ENCODE measurements at regions not wholly inside any gene's neighbourhood (a gene's known extent, or its start where the extent isn't known, plus 50 kb on each side); places are given as distances from the start of the nearest gene placed in this dataset.
"Not testable (repeated sequence)": the region's sequence is repeated elsewhere in the genome, so short reads cannot be mapped to it uniquely, and the experiment has no call there.

DNA sequence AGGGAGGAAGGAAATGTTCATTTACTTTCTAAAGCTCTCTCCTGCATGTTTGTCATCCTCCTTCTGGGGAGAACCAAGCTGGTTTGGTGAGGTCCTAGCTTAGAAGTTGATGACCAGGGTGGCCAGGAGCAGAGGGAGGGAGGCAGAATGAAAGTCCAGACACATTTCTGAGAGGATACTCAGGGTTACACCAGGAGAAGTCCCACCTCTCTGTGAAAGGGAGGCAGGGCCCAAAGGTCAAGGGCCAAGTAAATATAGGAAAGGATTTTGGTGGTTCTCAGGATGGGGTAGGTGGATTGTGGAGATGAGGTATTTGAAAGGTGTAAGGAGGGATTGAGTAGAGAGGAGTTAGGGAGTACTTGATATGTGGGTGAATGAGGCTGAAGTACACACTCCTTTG is 58.0 kb upstream of the FBXO11 start:
- Histone ChIP-seq H3K27me3 (ENCODE audit: insufficient read depth, poor library complexity, severe bottlenecking) (peaks cover 7% of the 10 kb centered on the region), H3K27ac (replicated peaks) (no peak overlapping the region), H3K4me3 (replicated peaks; ENCODE audit: insufficient read depth, low read length) (no peak overlapping the region)
- no peak for TF ChIP-seq SPI1 (IDR thresholded peaks at IDR 0.05; ENCODE audit: borderline replicate concordance, low read depth)
- TF ChIP-seq, protein P1, sequence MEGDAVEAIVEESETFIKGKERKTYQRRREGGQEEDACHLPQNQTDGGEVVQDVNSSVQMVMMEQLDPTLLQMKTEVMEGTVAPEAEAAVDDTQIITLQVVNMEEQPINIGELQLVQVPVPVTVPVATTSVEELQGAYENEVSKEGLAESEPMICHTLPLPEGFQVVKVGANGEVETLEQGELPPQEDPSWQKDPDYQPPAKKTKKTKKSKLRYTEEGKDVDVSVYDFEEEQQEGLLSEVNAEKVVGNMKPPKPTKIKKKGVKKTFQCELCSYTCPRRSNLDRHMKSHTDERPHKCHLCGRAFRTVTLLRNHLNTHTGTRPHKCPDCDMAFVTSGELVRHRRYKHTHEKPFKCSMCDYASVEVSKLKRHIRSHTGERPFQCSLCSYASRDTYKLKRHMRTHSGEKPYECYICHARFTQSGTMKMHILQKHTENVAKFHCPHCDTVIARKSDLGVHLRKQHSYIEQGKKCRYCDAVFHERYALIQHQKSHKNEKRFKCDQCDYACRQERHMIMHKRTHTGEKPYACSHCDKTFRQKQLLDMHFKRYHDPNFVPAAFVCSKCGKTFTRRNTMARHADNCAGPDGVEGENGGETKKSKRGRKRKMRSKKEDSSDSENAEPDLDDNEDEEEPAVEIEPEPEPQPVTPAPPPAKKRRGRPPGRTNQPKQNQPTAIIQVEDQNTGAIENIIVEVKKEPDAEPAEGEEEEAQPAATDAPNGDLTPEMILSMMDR (IDR thresholded peaks at IDR 0.05; ENCODE audit: insufficient read depth, low read length), result no peak
- no peak for TF ChIP-seq GABPA (IDR thresholded peaks at IDR 0.05; ENCODE audit: low read depth)
- no peak for TF ChIP-seq POLR2AphosphoS5 (IDR thresholded peaks at IDR 0.05; ENCODE audit: low read depth)
- TF ChIP-seq, protein P2, sequence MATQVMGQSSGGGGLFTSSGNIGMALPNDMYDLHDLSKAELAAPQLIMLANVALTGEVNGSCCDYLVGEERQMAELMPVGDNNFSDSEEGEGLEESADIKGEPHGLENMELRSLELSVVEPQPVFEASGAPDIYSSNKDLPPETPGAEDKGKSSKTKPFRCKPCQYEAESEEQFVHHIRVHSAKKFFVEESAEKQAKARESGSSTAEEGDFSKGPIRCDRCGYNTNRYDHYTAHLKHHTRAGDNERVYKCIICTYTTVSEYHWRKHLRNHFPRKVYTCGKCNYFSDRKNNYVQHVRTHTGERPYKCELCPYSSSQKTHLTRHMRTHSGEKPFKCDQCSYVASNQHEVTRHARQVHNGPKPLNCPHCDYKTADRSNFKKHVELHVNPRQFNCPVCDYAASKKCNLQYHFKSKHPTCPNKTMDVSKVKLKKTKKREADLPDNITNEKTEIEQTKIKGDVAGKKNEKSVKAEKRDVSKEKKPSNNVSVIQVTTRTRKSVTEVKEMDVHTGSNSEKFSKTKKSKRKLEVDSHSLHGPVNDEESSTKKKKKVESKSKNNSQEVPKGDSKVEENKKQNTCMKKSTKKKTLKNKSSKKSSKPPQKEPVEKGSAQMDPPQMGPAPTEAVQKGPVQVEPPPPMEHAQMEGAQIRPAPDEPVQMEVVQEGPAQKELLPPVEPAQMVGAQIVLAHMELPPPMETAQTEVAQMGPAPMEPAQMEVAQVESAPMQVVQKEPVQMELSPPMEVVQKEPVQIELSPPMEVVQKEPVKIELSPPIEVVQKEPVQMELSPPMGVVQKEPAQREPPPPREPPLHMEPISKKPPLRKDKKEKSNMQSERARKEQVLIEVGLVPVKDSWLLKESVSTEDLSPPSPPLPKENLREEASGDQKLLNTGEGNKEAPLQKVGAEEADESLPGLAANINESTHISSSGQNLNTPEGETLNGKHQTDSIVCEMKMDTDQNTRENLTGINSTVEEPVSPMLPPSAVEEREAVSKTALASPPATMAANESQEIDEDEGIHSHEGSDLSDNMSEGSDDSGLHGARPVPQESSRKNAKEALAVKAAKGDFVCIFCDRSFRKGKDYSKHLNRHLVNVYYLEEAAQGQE (IDR thresholded peaks at IDR 0.05; ENCODE audit: insufficient replicate concordance, low read depth), result no peak
- DNase-seq (ENCODE audit: low read depth in 1 of 2, low spot score in 1 of 2), result no peak

DNA sequence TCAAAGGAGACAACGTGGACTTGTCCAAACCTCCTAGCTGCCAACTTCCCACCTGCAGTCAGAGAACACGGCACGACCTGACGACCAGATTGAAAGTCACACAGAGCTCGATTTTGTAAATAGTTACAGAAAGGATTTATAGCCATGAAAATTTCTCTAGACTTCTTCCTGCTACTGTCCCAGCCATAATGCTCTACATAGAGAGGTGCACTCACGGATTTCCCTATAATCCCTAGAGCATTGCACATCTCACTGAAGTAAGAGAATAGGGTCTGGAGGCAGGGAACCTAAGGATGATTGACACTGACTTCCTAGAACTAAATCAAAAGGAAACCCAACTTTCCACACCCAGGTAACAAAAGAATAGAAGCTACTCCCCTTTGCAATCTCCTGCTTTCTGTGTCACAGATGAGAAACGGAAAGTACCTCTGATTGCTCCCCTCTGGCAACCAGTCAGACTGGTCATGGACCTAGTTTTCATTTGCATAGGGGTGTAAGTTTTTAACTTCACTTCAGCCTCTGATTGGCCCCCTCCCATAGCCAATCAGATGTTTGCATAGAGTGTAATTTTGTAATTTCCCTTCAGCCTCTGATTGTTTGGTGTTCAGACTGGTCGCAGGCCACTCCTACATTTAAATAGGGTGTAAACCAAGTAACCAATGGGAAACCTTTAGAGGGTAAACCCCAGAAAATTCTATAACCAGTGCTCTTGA is 58.6 kb upstream of the FBXO11 start:
- Histone ChIP-seq H3K27ac (replicated peaks) (no peak overlapping the region), H3K27me3 (ENCODE audit: insufficient read depth, poor library complexity, severe bottlenecking) (peaks cover 7% of the 10 kb centered on the region), H3K4me3 (replicated peaks; ENCODE audit: insufficient read depth, low read length) (no peak overlapping the region)
- DNase-seq (ENCODE audit: low read depth in 1 of 2, low spot score in 1 of 2), result no peak
- TF ChIP-seq, protein P2 (IDR thresholded peaks at IDR 0.05; ENCODE audit: insufficient replicate concordance, low read depth), result no peak
- no peak for TF ChIP-seq POLR2AphosphoS5 (IDR thresholded peaks at IDR 0.05; ENCODE audit: low read depth)
- TF ChIP-seq, protein P1 (IDR thresholded peaks at IDR 0.05; ENCODE audit: insufficient read depth, low read length), result no peak
- no peak for TF ChIP-seq GABPA (IDR thresholded peaks at IDR 0.05; ENCODE audit: low read depth)
- no peak for TF ChIP-seq SPI1 (IDR thresholded peaks at IDR 0.05; ENCODE audit: borderline replicate concordance, low read depth)

DNA sequence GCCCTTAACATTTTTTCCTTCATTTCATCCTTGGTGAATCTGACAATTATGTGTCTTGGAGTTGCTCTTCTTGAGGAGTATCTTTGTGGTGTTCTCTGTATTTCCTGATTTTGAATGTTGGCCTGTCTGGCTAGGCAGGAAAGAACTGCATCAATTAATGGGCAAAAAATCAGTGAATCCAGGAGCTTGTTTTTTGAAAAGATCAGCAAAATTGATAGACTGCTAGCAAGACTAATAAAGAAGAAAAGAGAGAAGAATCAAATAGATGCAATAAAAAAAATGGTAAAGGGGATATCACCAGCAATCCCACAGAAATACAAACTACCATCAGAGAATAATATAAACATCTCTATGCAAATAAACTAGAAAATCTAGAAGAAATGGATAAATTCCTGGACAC is 70.4 kb upstream of the FBXO11 start:
- not testable (repeated sequence) for H3K27me3 ChIP-seq (ENCODE audit: insufficient read depth, poor library complexity, severe bottlenecking); H3K27ac ChIP-seq (replicated peaks); DNase-seq (ENCODE audit: low read depth in 1 of 2, low spot score in 1 of 2); H3K4me3 ChIP-seq (replicated peaks; ENCODE audit: insufficient read depth, low read length)

DNA sequence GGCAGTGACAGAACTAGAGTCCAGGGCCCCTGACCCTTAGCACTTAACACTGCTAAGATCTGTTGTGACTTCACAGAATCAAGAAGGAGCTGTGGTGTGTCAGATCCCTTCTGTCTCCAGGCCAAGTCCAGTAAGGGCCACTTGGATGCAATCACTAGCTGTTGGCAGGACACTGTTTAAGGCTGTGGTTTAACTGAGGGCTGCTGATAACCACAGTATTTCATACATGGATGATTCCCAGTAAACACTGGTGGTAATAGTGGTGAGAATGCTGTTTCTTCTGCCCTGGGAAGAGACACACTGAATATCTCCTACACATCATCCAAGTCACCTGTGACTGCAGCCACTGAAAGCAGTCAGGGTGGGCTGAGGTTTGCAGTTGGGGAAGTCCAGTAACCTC is 77.7 kb upstream of the FBXO11 start:
- no peak for DNase-seq (ENCODE audit: low read depth in 1 of 2, low spot score in 1 of 2)
- no peak overlapping the region for H3K27ac ChIP-seq (replicated peaks)
- TF ChIP-seq POLR2AphosphoS5 (IDR thresholded peaks at IDR 0.05; ENCODE audit: low read depth), result no peak
- TF ChIP-seq, protein P2 (IDR thresholded peaks at IDR 0.05; ENCODE audit: insufficient replicate concordance, low read depth), result no peak
- TF ChIP-seq, protein P1 (IDR thresholded peaks at IDR 0.05; ENCODE audit: insufficient read depth, low read length), result no peak
- no peak for TF ChIP-seq GABPA (IDR thresholded peaks at IDR 0.05; ENCODE audit: low read depth)
- no peak for TF ChIP-seq SPI1 (IDR thresholded peaks at IDR 0.05; ENCODE audit: borderline replicate concordance, low read depth)
- no peak overlapping the region for H3K4me3 ChIP-seq (replicated peaks; ENCODE audit: insufficient read depth, low read length)
- H3K27me3 ChIP-seq (ENCODE audit: insufficient read depth, poor library complexity, severe bottlenecking), result no peaks in the 10 kb centered on the region
